BE2C (cell line): ENCODE measurements at regions not wholly inside any gene's neighbourhood (a gene's known extent, or its start where the extent isn't known, plus 50 kb on each side); places are given as distances from the start of the nearest gene placed in this dataset.

ENCODE experiments used
- DNase-seq: peaks from one replicate; pipeline ENCODE4 v3.0.0-alpha.2; 2020
- H3K27me3 ChIP-seq: fragments of 250-450 bp; sonication (Bioruptor Pico); 2 replicates; pipeline ENCODE4 v1.5.1; 2020; ENCODE audit warnings: mild to moderate bottlenecking
- H3K36me3 ChIP-seq: fragments of 250-450 bp; sonication (Bioruptor Pico); 2 replicates; pipeline ENCODE4 v1.5.1; 2020; ENCODE audit warnings: mild to moderate bottlenecking
- H3K4me1 ChIP-seq: fragments of 250-450 bp; sonication (Bioruptor Pico); 2 replicates; pipeline ENCODE4 v1.5.1; 2020
- H3K4me3 ChIP-seq: 2 replicates; pipeline ENCODE4 v1.5.1; 2011; ENCODE audit warnings: low read depth, low read length
- H3K9me3 ChIP-seq: fragments of 250-450 bp; sonication (Bioruptor Pico); 2 replicates; pipeline ENCODE4 v1.5.1; 2020
- CTCF ChIP-seq: IDR thresholded peaks from 2 replicates; pipeline ENCODE4 v1.5.1; 2012; ENCODE audit warnings: mild to moderate bottlenecking, low read depth, low read length

GRCh38 chr14:66244834-66245233, 241.3 kb upstream of the CCDC196 start:
- Histone ChIP-seq H3K9me3 (no peaks in the 10 kb centered on the region), H3K27me3 (no peaks in the 10 kb centered on the region)

GRCh38 chr14:66247662-66248193, 238.4 kb upstream of the CCDC196 start:
- Histone ChIP-seq H3K4me3 (no peak overlapping the region), H3K36me3 (no peaks in the 10 kb centered on the region), H3K27me3 (no peaks in the 10 kb centered on the region), H3K4me1 (no peaks in the 10 kb centered on the region), H3K9me3 (no peaks in the 10 kb centered on the region)
- TF ChIP-seq CTCF, result no peak
- DNase-seq, result no peak

More at GRCh38 chr14:66244834-66245233, 241.3 kb upstream of the CCDC196 start:
- no peak for DNase-seq
- Histone ChIP-seq H3K36me3 (no peaks in the 10 kb centered on the region), H3K4me1 (no peaks in the 10 kb centered on the region), H3K4me3 (no peak overlapping the region)
- no peak for TF ChIP-seq CTCF

- Histone ChIP-seq H3K4me1 (no peaks in the 10 kb centered on the region), H3K36me3 (no peaks in the 10 kb centered on the region), H3K4me3 (no peak overlapping the region), H3K27me3 (no peaks in the 10 kb centered on the region), H3K9me3 (no peaks in the 10 kb centered on the region)
- DNase-seq, result no peak
- no peak for TF ChIP-seq CTCF
Measured at GRCh38 chr14:66248256-66248655, 237.9 kb upstream of the CCDC196 start.

- no peak overlapping the region for H3K4me3 ChIP-seq
- no peaks in the 10 kb centered on the region for H3K4me1 ChIP-seq
- TF ChIP-seq CTCF, result no peak
- no peak for DNase-seq
- H3K27me3 ChIP-seq, result no peaks in the 10 kb centered on the region
- H3K36me3 ChIP-seq, result no peaks in the 10 kb centered on the region
- no peaks in the 10 kb centered on the region for H3K9me3 ChIP-seq
Measured at GRCh38 chr14:66249544-66249943, 236.6 kb upstream of the CCDC196 start.

- no peaks in the 10 kb centered on the region for H3K4me1 ChIP-seq
- H3K36me3 ChIP-seq, result no peaks in the 10 kb centered on the region
- TF ChIP-seq CTCF, result no peak
- no peaks in the 10 kb centered on the region for H3K9me3 ChIP-seq
- H3K4me3 ChIP-seq, result no peak overlapping the region
- no peaks in the 10 kb centered on the region for H3K27me3 ChIP-seq
- no peak for DNase-seq
Measured at GRCh38 chr14:66254038-66254437, 232.1 kb upstream of the CCDC196 start.

- no peaks in the 10 kb centered on the region for H3K36me3 ChIP-seq
- no peaks in the 10 kb centered on the region for H3K9me3 ChIP-seq
- no peak for DNase-seq
- H3K4me1 ChIP-seq, result no peaks in the 10 kb centered on the region
- no peak for TF ChIP-seq CTCF
- H3K4me3 ChIP-seq, result no peak overlapping the region
- no peaks in the 10 kb centered on the region; the same call in 1 of the 2 replicates for H3K27me3 ChIP-seq
Measured at GRCh38 chr14:66268802-66269334, 217.3 kb upstream of the CCDC196 start.
